PC-3 (cell line): ENCODE measurements at regions not wholly inside any gene's neighbourhood (a gene's known extent, or its start where the extent isn't known, plus 50 kb on each side); places are given as distances from the start of the nearest gene placed in this dataset.

Experiments used
- EZH2 ChIP-seq: fragments of 300-600 bp; sonication (generic); IDR thresholded peaks from one replicate; pipeline ENCODE4 v1.6.1; 2017; ENCODE audit warnings: antibody characterized with exemption, mild to moderate bottlenecking, low read length; ENCODE audit not compliant: unreplicated experiment
- EZH2phosphoT487 ChIP-seq: fragments of 300-600 bp; sonication (generic); IDR thresholded peaks from 2 replicates; pipeline ENCODE4 v1.6.1; 2018; ENCODE audit warnings: mild to moderate bottlenecking, antibody characterized with exemption, low read length, borderline replicate concordance
- TF ChIP-seq, protein P1 (sequence below): fragments of 300-600 bp; sonication (generic); conservative IDR thresholded peaks from 2 replicates; pipeline ENCODE4 v1.5.1; 2017; ENCODE audit warnings: antibody characterized with exemption, low read depth, mild to moderate bottlenecking, low read length

DNA sequence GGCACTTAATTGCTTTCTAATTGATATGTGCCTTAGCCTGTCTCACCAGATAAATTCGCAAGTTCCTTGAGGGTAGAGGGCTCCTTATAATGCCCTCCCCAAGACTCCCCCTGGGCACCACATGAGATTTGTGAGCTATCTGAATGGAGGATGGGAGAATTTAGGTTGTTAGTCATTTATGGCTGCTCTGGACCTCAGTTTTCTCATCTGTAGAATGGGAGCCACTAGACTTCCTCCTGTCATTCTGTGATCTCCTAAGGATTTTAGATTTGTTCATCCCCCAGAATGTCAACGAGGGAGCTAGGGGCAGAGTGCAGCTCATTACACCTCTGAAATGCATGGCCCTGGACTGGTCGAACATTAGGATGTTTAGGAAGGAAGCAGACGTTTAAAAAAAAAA is 294.6 kb downstream of the MIAT start:
- TF ChIP-seq, protein P1, sequence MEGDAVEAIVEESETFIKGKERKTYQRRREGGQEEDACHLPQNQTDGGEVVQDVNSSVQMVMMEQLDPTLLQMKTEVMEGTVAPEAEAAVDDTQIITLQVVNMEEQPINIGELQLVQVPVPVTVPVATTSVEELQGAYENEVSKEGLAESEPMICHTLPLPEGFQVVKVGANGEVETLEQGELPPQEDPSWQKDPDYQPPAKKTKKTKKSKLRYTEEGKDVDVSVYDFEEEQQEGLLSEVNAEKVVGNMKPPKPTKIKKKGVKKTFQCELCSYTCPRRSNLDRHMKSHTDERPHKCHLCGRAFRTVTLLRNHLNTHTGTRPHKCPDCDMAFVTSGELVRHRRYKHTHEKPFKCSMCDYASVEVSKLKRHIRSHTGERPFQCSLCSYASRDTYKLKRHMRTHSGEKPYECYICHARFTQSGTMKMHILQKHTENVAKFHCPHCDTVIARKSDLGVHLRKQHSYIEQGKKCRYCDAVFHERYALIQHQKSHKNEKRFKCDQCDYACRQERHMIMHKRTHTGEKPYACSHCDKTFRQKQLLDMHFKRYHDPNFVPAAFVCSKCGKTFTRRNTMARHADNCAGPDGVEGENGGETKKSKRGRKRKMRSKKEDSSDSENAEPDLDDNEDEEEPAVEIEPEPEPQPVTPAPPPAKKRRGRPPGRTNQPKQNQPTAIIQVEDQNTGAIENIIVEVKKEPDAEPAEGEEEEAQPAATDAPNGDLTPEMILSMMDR: no peak
- TF ChIP-seq EZH2: no peak
- no peak for TF ChIP-seq EZH2phosphoT487
